ENCODE measurements at regions not wholly inside any gene's neighbourhood (a gene's known extent, or its start where the extent isn't known, plus 50 kb on each side); places are given as distances from the start of the nearest gene placed in this dataset.

- Histone ChIP-seq H3K79me2 (ENCODE audit: control insufficient read depth, insufficient read depth, low read length, poor library complexity) (no peaks in the 10 kb centered on the region), H2AFZ (ENCODE audit: insufficient read depth, low read length, poor library complexity) (no peak overlapping the region), H3K14ac (ENCODE audit: low read length) (no peak overlapping the region), H3K18ac (ENCODE audit: low read length) (no peak overlapping the region), H2BK5ac (ENCODE audit: low read depth, low read length, poor library complexity) (no peak overlapping the region), H3K4me3 (ENCODE audit: low read depth, low read length) (no peak overlapping the region), H4K12ac (ENCODE audit: low read depth, low read length) (no peak overlapping the region), H3K4ac (ENCODE audit: low read depth, low read length) (no peak overlapping the region), H4K8ac (ENCODE audit: low read depth, low read length) (no peak overlapping the region), H3K27me3 (ENCODE audit: insufficient read depth, low read length) (no peaks in the 10 kb centered on the region), H3K27ac (ENCODE audit: low read depth, low read length) (no peak overlapping the region), H3K9ac (ENCODE audit: low read length) (no peak overlapping the region), H3K23ac (ENCODE audit: low read length) (no peak overlapping the region), H3K9me3 (ENCODE audit: insufficient read depth, low read depth, low read length) (peaks cover 8% of the 10 kb centered on the region), H2BK120ac (ENCODE audit: insufficient read depth, low read length, poor library complexity) (no peak overlapping the region), H3K79me1 (ENCODE audit: low read length) (peaks cover 2% of the 10 kb centered on the region), H2BK12ac (ENCODE audit: low read length) (no peak overlapping the region), H3K4me2 (ENCODE audit: low read length) (no peak overlapping the region), H4K91ac (ENCODE audit: low read depth, low read length) (no peak overlapping the region), H3K4me1 (ENCODE audit: control insufficient read depth in 1 of 2, insufficient read depth in 2 of 2, low read length in 2 of 2) (no peaks in the 10 kb centered on the region), H2AK5ac (ENCODE audit: low read length) (no peak overlapping the region), H3K36me3 (ENCODE audit: control insufficient read depth in 1 of 2, insufficient read depth in 2 of 2, low read length in 2 of 2) (no peaks in the 10 kb centered on the region)
- no CpG with 5 or more reads among the region's 10 CpGs for WGBS (ENCODE audit: extremely low coverage, insufficient coverage, insufficient read length)
- no peak for DNase-seq
These were observed 251.2 kb downstream of the ACKR3 start for GRCh38 chr2:236820763-236821344.

GRCh38 chr2:236823041-236823629, 253.5 kb downstream of the ACKR3 start:
- no peaks in the 10 kb centered on the region for H3K4me1 ChIP-seq (ENCODE audit: control insufficient read depth in 1 of 2, insufficient read depth in 2 of 2, low read length in 2 of 2)
- H3K9ac ChIP-seq (ENCODE audit: low read length), result no peak overlapping the region
- peaks cover 8% of the 10 kb centered on the region for H3K9me3 ChIP-seq (ENCODE audit: insufficient read depth, low read depth, low read length)
- no peak overlapping the region for H2AK5ac ChIP-seq (ENCODE audit: low read length)
- no peaks in the 10 kb centered on the region for H3K36me3 ChIP-seq (ENCODE audit: control insufficient read depth in 1 of 2, insufficient read depth in 2 of 2, low read length in 2 of 2)
- no peak overlapping the region for H3K4me3 ChIP-seq (ENCODE audit: low read depth, low read length)
- DNase-seq, result no peak
- H4K91ac ChIP-seq (ENCODE audit: low read depth, low read length), result peak overlapping the region; percentile 8
- H3K79me1 ChIP-seq (ENCODE audit: low read length), result peaks cover 2% of the 10 kb centered on the region
- no peak overlapping the region for H2BK5ac ChIP-seq (ENCODE audit: low read depth, low read length, poor library complexity)
- WGBS (ENCODE audit: extremely low coverage, insufficient coverage, insufficient read length), result no CpG with 5 or more reads among the region's 16 CpGs
- no peak overlapping the region for H3K4me2 ChIP-seq (ENCODE audit: low read length)
- no peak overlapping the region for H4K12ac ChIP-seq (ENCODE audit: low read depth, low read length)
- no peaks in the 10 kb centered on the region for H3K79me2 ChIP-seq (ENCODE audit: control insufficient read depth, insufficient read depth, low read length, poor library complexity)
- no peak overlapping the region for H3K18ac ChIP-seq (ENCODE audit: low read length)
- H3K4ac ChIP-seq (ENCODE audit: low read depth, low read length), result no peak overlapping the region
- H2BK120ac ChIP-seq (ENCODE audit: insufficient read depth, low read length, poor library complexity), result peak overlapping the region; percentile 20
- H3K27me3 ChIP-seq (ENCODE audit: insufficient read depth, low read length), result no peaks in the 10 kb centered on the region
- no peak overlapping the region for H4K8ac ChIP-seq (ENCODE audit: low read depth, low read length)
- H3K14ac ChIP-seq (ENCODE audit: low read length), result no peak overlapping the region
- no peak overlapping the region for H2AFZ ChIP-seq (ENCODE audit: insufficient read depth, low read length, poor library complexity)
- H3K27ac ChIP-seq (ENCODE audit: low read depth, low read length), result no peak overlapping the region
- H2BK12ac ChIP-seq (ENCODE audit: low read length), result no peak overlapping the region
- no peak overlapping the region for H3K23ac ChIP-seq (ENCODE audit: low read length)

- DNase-seq, result no peak
- no peak overlapping the region for H3K14ac ChIP-seq (ENCODE audit: low read length)
- H3K27me3 ChIP-seq (ENCODE audit: insufficient read depth, low read length), result no peaks in the 10 kb centered on the region
- H3K4me2 ChIP-seq (ENCODE audit: low read length), result no peak overlapping the region
- no peak overlapping the region for H3K9ac ChIP-seq (ENCODE audit: low read length)
- no CpG with 5 or more reads among the region's 4 CpGs for WGBS (ENCODE audit: extremely low coverage, insufficient coverage, insufficient read length)
- no peak overlapping the region for H3K18ac ChIP-seq (ENCODE audit: low read length)
- H3K23ac ChIP-seq (ENCODE audit: low read length), result no peak overlapping the region
- H3K27ac ChIP-seq (ENCODE audit: low read depth, low read length), result no peak overlapping the region
- H2BK5ac ChIP-seq (ENCODE audit: low read depth, low read length, poor library complexity), result no peak overlapping the region
- H2BK12ac ChIP-seq (ENCODE audit: low read length), result no peak overlapping the region
- no peak overlapping the region for H4K8ac ChIP-seq (ENCODE audit: low read depth, low read length)
- no peak overlapping the region for H3K4me3 ChIP-seq (ENCODE audit: low read depth, low read length)
- no peak overlapping the region for H3K4ac ChIP-seq (ENCODE audit: low read depth, low read length)
- no peaks in the 10 kb centered on the region for H3K79me2 ChIP-seq (ENCODE audit: control insufficient read depth, insufficient read depth, low read length, poor library complexity)
- H3K4me1 ChIP-seq (ENCODE audit: control insufficient read depth in 1 of 2, insufficient read depth in 2 of 2, low read length in 2 of 2), result no peaks in the 10 kb centered on the region
- H4K91ac ChIP-seq (ENCODE audit: low read depth, low read length), result no peak overlapping the region
- H2AK5ac ChIP-seq (ENCODE audit: low read length), result no peak overlapping the region
- H3K9me3 ChIP-seq (ENCODE audit: insufficient read depth, low read depth, low read length), result peaks cover 8% of the 10 kb centered on the region
- no peaks in the 10 kb centered on the region for H3K36me3 ChIP-seq (ENCODE audit: control insufficient read depth in 1 of 2, insufficient read depth in 2 of 2, low read length in 2 of 2)
- H2AFZ ChIP-seq (ENCODE audit: insufficient read depth, low read length, poor library complexity), result no peak overlapping the region
- H2BK120ac ChIP-seq (ENCODE audit: insufficient read depth, low read length, poor library complexity), result no peak overlapping the region
- H4K12ac ChIP-seq (ENCODE audit: low read depth, low read length), result no peak overlapping the region
- H3K79me1 ChIP-seq (ENCODE audit: low read length), result peaks cover 2% of the 10 kb centered on the region
These were observed 254.3 kb downstream of the ACKR3 start for GRCh38 chr2:236823963-236824362.

GRCh38 chr2:236824836-236825235, 255.2 kb downstream of the ACKR3 start:
- H3K79me1 ChIP-seq (ENCODE audit: low read length), result peaks cover 2% of the 10 kb centered on the region
- no peak overlapping the region for H2BK12ac ChIP-seq (ENCODE audit: low read length)

More at GRCh38 chr2:236824836-236825235, 255.2 kb downstream of the ACKR3 start:
- no peak overlapping the region for H3K4me3 ChIP-seq (ENCODE audit: low read depth, low read length)
- WGBS (ENCODE audit: extremely low coverage, insufficient coverage, insufficient read length), result no CpG with 5 or more reads among the region's 3 CpGs
- H4K91ac ChIP-seq (ENCODE audit: low read depth, low read length), result no peak overlapping the region
- H3K18ac ChIP-seq (ENCODE audit: low read length), result no peak overlapping the region
- no peak overlapping the region for H3K27ac ChIP-seq (ENCODE audit: low read depth, low read length)
- peaks cover 8% of the 10 kb centered on the region for H3K9me3 ChIP-seq (ENCODE audit: insufficient read depth, low read depth, low read length)
- H3K4ac ChIP-seq (ENCODE audit: low read depth, low read length), result no peak overlapping the region
- no peaks in the 10 kb centered on the region for H3K27me3 ChIP-seq (ENCODE audit: insufficient read depth, low read length)
- H3K36me3 ChIP-seq (ENCODE audit: control insufficient read depth in 1 of 2, insufficient read depth in 2 of 2, low read length in 2 of 2), result no peaks in the 10 kb centered on the region
- no peak overlapping the region for H2BK5ac ChIP-seq (ENCODE audit: low read depth, low read length, poor library complexity)
- H4K8ac ChIP-seq (ENCODE audit: low read depth, low read length), result no peak overlapping the region
- H4K12ac ChIP-seq (ENCODE audit: low read depth, low read length), result no peak overlapping the region
- no peak overlapping the region for H2AK5ac ChIP-seq (ENCODE audit: low read length)
- no peak overlapping the region for H2AFZ ChIP-seq (ENCODE audit: insufficient read depth, low read length, poor library complexity)
- no peaks in the 10 kb centered on the region for H3K79me2 ChIP-seq (ENCODE audit: control insufficient read depth, insufficient read depth, low read length, poor library complexity)
- no peak overlapping the region for H3K14ac ChIP-seq (ENCODE audit: low read length)
- no peak overlapping the region for H3K9ac ChIP-seq (ENCODE audit: low read length)
- H3K4me2 ChIP-seq (ENCODE audit: low read length), result no peak overlapping the region
- no peak overlapping the region for H3K23ac ChIP-seq (ENCODE audit: low read length)
- H3K4me1 ChIP-seq (ENCODE audit: control insufficient read depth in 1 of 2, insufficient read depth in 2 of 2, low read length in 2 of 2), result no peaks in the 10 kb centered on the region
- H2BK120ac ChIP-seq (ENCODE audit: insufficient read depth, low read length, poor library complexity), result no peak overlapping the region
- DNase-seq, result no peak
